HG03354 (cell line): ENCODE measurements at regions not wholly inside any gene's neighbourhood (a gene's known extent, or its start where the extent isn't known, plus 50 kb on each side); places are given as distances from the start of the nearest gene placed in this dataset.

Experiments used
- ATAC-seq: cut with Tn5 transposase; IDR thresholded peaks from one replicate; pipeline ENCODE4 v1.9.1; 2021; ENCODE audit warnings: mild to moderate bottlenecking; ENCODE audit not compliant: unreplicated experiment, poor library complexity, severe bottlenecking

GRCh38 chr15:61318802-61319525, 89.9 kb upstream of the RORA start:
- ATAC-seq = no peak

GRCh38 chr15:61318301-61318700, 89.2 kb upstream of the RORA start:
- no peak for ATAC-seq

GRCh38 chr15:61315471-61315870, 86.4 kb upstream of the RORA start:
- ATAC-seq = no peak

GRCh38 chr15:61314427-61314826, 85.3 kb upstream of the RORA start:
- ATAC-seq = no peak

- ATAC-seq = no peak
These were observed 80.5 kb upstream of the RORA start for GRCh38 chr15:61309617-61310016.

- ATAC-seq = no peak
These were observed 80.0 kb upstream of the RORA start for GRCh38 chr15:61309031-61309511.

- ATAC-seq = no peak
These were observed 79.3 kb upstream of the RORA start for GRCh38 chr15:61308437-61308836.

GRCh38 chr15:61307474-61307873, 78.4 kb upstream of the RORA start:
- ATAC-seq = no peak

- no peak for ATAC-seq
These were observed 72.6 kb upstream of the RORA start for GRCh38 chr15:61301701-61302100.

GRCh38 chr15:61299075-61299763, 70.1 kb upstream of the RORA start:
- ATAC-seq = no peak

- no peak for ATAC-seq
These were observed 66.1 kb upstream of the RORA start for GRCh38 chr15:61295239-61295638.

- no peak for ATAC-seq
These were observed 53.6 kb upstream of the RORA start for GRCh38 chr15:61282661-61283060.

- no peak for ATAC-seq
These were observed 52.2 kb upstream of the RORA start for GRCh38 chr15:61281328-61281727.
